ENCODE measurements at regions not wholly inside any gene's neighbourhood (a gene's known extent, or its start where the extent isn't known, plus 50 kb on each side); places are given as distances from the start of the nearest gene placed in this dataset.
A peak's percentile ranks its signal among the peaks of the same experiment; 100 is the strongest.
"Not testable (repeated sequence)": the region's sequence is repeated elsewhere in the genome, so short reads cannot be mapped to it uniquely, and the experiment has no call there.

GRCh38 chr9:38171926-38172325, 102.9 kb upstream of the SHB start:
- no peaks in the 10 kb centered on the region for H3K4me1 ChIP-seq (ENCODE audit: insufficient read depth)
- H3K9ac ChIP-seq = no peak overlapping the region
- 72 to 81% methylated on average over 3 of the region's 3 CpGs for WGBS, 2 experiments (ENCODE audit: low coverage in 1 of 2, low lambda C conversion rate in 2 of 2, missing lambda C conversion rate in 2 of 2)
- TF ChIP-seq EZH2phosphoT487 (IDR thresholded peaks at IDR 0.05; ENCODE audit: insufficient read depth, low read depth) (no peak), EZH2 (IDR thresholded peaks at IDR 0.05; ENCODE audit: insufficient read depth, poor library complexity, severe bottlenecking) (no peak)
- peaks cover 13% of the 10 kb centered on the region; the same call in 1 of the 2 replicates for H3F3A ChIP-seq (ENCODE audit: insufficient read depth)
- no peaks in the 10 kb centered on the region for H3K36me3 ChIP-seq (ENCODE audit: low read depth)
- no peaks in the 10 kb centered on the region for H4K20me1 ChIP-seq (ENCODE audit: insufficient read depth)
- no peak overlapping the region for H3K4me3 ChIP-seq
- H3K79me2 ChIP-seq (ENCODE audit: insufficient read depth) = no peaks in the 10 kb centered on the region
- H3K9me3 ChIP-seq (ENCODE audit: low read depth) = no peaks in the 10 kb centered on the region
- DNase-seq = no peak
- in situ Hi-C loops (cut with MboI) = loop anchor here (25.0 kb wide), 1 partner anchor 190 kb away; no protein-coding TSS in a partner anchor
- no peak overlapping the region for H3K27ac ChIP-seq
- H2AFZ ChIP-seq = no peak overlapping the region
- H3K27me3 ChIP-seq (replicated peaks; ENCODE audit: insufficient read depth) = peaks cover 12% of the 10 kb centered on the region
- no peak overlapping the region for H3K4me2 ChIP-seq (ENCODE audit: unreplicated experiment)
- no peaks in the 10 kb centered on the region for H3K9me2 ChIP-seq (ENCODE audit: insufficient read depth)

- Histone ChIP-seq H4K20me1 (ENCODE audit: insufficient read depth) (no peaks in the 10 kb centered on the region), H3K79me2 (ENCODE audit: insufficient read depth) (no peaks in the 10 kb centered on the region), H3K27ac (no peak overlapping the region), H2AFZ (no peak overlapping the region), H3K4me3 (no peak overlapping the region), H3K36me3 (ENCODE audit: low read depth) (no peaks in the 10 kb centered on the region), H3K9ac (no peak overlapping the region), H3K4me2 (ENCODE audit: unreplicated experiment) (no peak overlapping the region), H3K9me2 (ENCODE audit: insufficient read depth) (no peaks in the 10 kb centered on the region), H3K9me3 (ENCODE audit: low read depth) (no peaks in the 10 kb centered on the region), H3K27me3 (replicated peaks; ENCODE audit: insufficient read depth) (peaks cover 15% of the 10 kb centered on the region), H3F3A (ENCODE audit: insufficient read depth) (peaks cover 13% of the 10 kb centered on the region; the same call in 1 of the 2 replicates), H3K4me1 (ENCODE audit: insufficient read depth) (no peaks in the 10 kb centered on the region)
- in situ Hi-C loops (cut with MboI) = loop anchor here (25.0 kb wide), 1 partner anchor 191 kb away; no protein-coding TSS in a partner anchor
- no peak for DNase-seq
- 71 to 73% methylated on average over 5 of the region's 5 CpGs for WGBS, 2 experiments (ENCODE audit: low coverage in 1 of 2, low lambda C conversion rate in 2 of 2, missing lambda C conversion rate in 2 of 2)
- no peak for TF ChIP-seq EZH2phosphoT487 (IDR thresholded peaks at IDR 0.05; ENCODE audit: insufficient read depth, low read depth)
- no peak for TF ChIP-seq EZH2 (IDR thresholded peaks at IDR 0.05; ENCODE audit: insufficient read depth, poor library complexity, severe bottlenecking)
Observed at GRCh38 chr9:38171538-38171884, 102.5 kb upstream of the SHB start.

- 56 to 57% methylated on average over 9 of the region's 9 CpGs for WGBS, 2 experiments (ENCODE audit: low coverage in 1 of 2, low lambda C conversion rate in 2 of 2, missing lambda C conversion rate in 2 of 2)
- H3K9me3 ChIP-seq (ENCODE audit: low read depth); H3K36me3 ChIP-seq (ENCODE audit: low read depth); H3K9me2 ChIP-seq (ENCODE audit: insufficient read depth); H3K4me1 ChIP-seq (ENCODE audit: insufficient read depth); H2AFZ ChIP-seq; H3K4me2 ChIP-seq (ENCODE audit: unreplicated experiment); H4K20me1 ChIP-seq (ENCODE audit: insufficient read depth); H3K27ac ChIP-seq; H3K9ac ChIP-seq; H3K4me3 ChIP-seq; H3K79me2 ChIP-seq (ENCODE audit: insufficient read depth): not testable (repeated sequence)
- H3K27me3 ChIP-seq (replicated peaks; ENCODE audit: insufficient read depth) = peaks cover 15% of the 10 kb centered on the region
- in situ Hi-C loops (cut with MboI) = loop anchor here (25.0 kb wide), 1 partner anchor 191 kb away; no protein-coding TSS in a partner anchor
- H3F3A ChIP-seq (ENCODE audit: insufficient read depth) = peaks cover 13% of the 10 kb centered on the region; the same call in 1 of the 2 replicates
- DNase-seq = peak; percentile 77
Observed at GRCh38 chr9:38170763-38171537, 101.9 kb upstream of the SHB start.

GRCh38 chr9:38170155-38170554, 101.1 kb upstream of the SHB start:
- WGBS, 2 experiments (ENCODE audit: low coverage in 1 of 2, low lambda C conversion rate in 2 of 2, missing lambda C conversion rate in 2 of 2) = 82 to 87% methylated on average over 6 of the region's 6 CpGs
- peaks cover 13% of the 10 kb centered on the region; the same call in 1 of the 2 replicates for H3F3A ChIP-seq (ENCODE audit: insufficient read depth)
- H3K36me3 ChIP-seq (ENCODE audit: low read depth); H3K9ac ChIP-seq; H3K9me3 ChIP-seq (ENCODE audit: low read depth); H3K79me2 ChIP-seq (ENCODE audit: insufficient read depth); H3K4me2 ChIP-seq (ENCODE audit: unreplicated experiment); H2AFZ ChIP-seq; H3K9me2 ChIP-seq (ENCODE audit: insufficient read depth); DNase-seq; H3K4me3 ChIP-seq; H3K4me1 ChIP-seq (ENCODE audit: insufficient read depth); H4K20me1 ChIP-seq (ENCODE audit: insufficient read depth); H3K27ac ChIP-seq: not testable (repeated sequence)
- peaks cover 15% of the 10 kb centered on the region for H3K27me3 ChIP-seq (replicated peaks; ENCODE audit: insufficient read depth)
- in situ Hi-C loops (cut with MboI) = loop anchor here (25.0 kb wide), 1 partner anchor 192 kb away; no protein-coding TSS in a partner anchor
